HepG2 (cell line): ENCODE measurements at regions not wholly inside any gene's neighbourhood (a gene's known extent, or its start where the extent isn't known, plus 50 kb on each side); places are given as distances from the start of the nearest gene placed in this dataset.

ENCODE experiments used
- ATRX ChIP-seq: sonication (generic); formaldehyde crosslinking; IDR thresholded peaks from 2 replicates; pipeline ENCODE4 v1.4.0; 2020; ENCODE audit warnings: missing genetic modification reagents, borderline replicate concordance
- CCDC6 ChIP-seq: sonication (generic); formaldehyde crosslinking; IDR thresholded peaks from 2 replicates; pipeline ENCODE4 v1.8.1; 2022; ENCODE audit warnings: mild to moderate bottlenecking, missing genetic modification reagents, moderate library complexity
- MAX ChIP-seq: IDR thresholded peaks from 2 replicates; pipeline ENCODE4 v1.6.1; 2012; ENCODE audit warnings: inconsistent platforms
- SNRNP70 ChIP-seq: fragments of 200-400 bp; formaldehyde crosslinking; IDR thresholded peaks from 2 replicates; pipeline ENCODE4 v1.6.1; 2017; ENCODE audit warnings: mild to moderate bottlenecking, low read depth, low read length, moderate library complexity
- SP1 ChIP-seq, 2 experiments: fragments of 450-650 bp in 1 of 2; sonication (generic) in 1 of 2; formaldehyde crosslinking in 1 of 2; IDR thresholded peaks; 2 replicates each; pipeline versions ENCODE4 v1.4.0 to v1.6.1; 2016 to 2020; ENCODE audit warnings: missing genetic modification reagents in 1 of 2
- TBX2 ChIP-seq: sonication (generic); formaldehyde crosslinking; IDR thresholded peaks from 2 replicates; pipeline ENCODE4 v1.5.0; 2020; ENCODE audit warnings: missing genetic modification reagents, mild to moderate bottlenecking, borderline replicate concordance
- TMF1 ChIP-seq: sonication (generic); formaldehyde crosslinking; IDR thresholded peaks from 2 replicates; pipeline ENCODE4 v1.8.1; 2022; ENCODE audit warnings: low read depth, missing genetic modification reagents
- ZNF354B ChIP-seq: sonication (generic); formaldehyde crosslinking; IDR thresholded peaks from 2 replicates; pipeline ENCODE4 v1.8.0; 2022; ENCODE audit warnings: mild to moderate bottlenecking, missing genetic modification reagents
- TF ChIP-seq, protein P1 (sequence below): sonication (generic); formaldehyde crosslinking; IDR thresholded peaks from 2 replicates; pipeline ENCODE4 v1.5.0; 2020; ENCODE audit warnings: mild to moderate bottlenecking, missing genetic modification reagents, moderate library complexity

GRCh38 chr1:194281376-194281775 is 1095.0 kb upstream of the B3GALT2 start:
- TF ChIP-seq TBX2 (CRISPR knock-in tag) (no peak), ATRX (CRISPR knock-in tag) (no peak), TMF1 (CRISPR knock-in tag) (no peak), SNRNP70 (no peak), MAX (no peak), SP1 (IDR thresholded peaks at IDR 0.05) (no peak), SP1 (CRISPR knock-in tag; IDR thresholded peaks at IDR 0.05) (no peak), ZNF354B (CRISPR knock-in tag) (no peak), CCDC6 (CRISPR knock-in tag) (no peak)
- TF ChIP-seq, protein P1, sequence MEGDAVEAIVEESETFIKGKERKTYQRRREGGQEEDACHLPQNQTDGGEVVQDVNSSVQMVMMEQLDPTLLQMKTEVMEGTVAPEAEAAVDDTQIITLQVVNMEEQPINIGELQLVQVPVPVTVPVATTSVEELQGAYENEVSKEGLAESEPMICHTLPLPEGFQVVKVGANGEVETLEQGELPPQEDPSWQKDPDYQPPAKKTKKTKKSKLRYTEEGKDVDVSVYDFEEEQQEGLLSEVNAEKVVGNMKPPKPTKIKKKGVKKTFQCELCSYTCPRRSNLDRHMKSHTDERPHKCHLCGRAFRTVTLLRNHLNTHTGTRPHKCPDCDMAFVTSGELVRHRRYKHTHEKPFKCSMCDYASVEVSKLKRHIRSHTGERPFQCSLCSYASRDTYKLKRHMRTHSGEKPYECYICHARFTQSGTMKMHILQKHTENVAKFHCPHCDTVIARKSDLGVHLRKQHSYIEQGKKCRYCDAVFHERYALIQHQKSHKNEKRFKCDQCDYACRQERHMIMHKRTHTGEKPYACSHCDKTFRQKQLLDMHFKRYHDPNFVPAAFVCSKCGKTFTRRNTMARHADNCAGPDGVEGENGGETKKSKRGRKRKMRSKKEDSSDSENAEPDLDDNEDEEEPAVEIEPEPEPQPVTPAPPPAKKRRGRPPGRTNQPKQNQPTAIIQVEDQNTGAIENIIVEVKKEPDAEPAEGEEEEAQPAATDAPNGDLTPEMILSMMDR (CRISPR knock-in tag): no peak
